ENCODE measurements at regions not wholly inside any gene's neighbourhood (a gene's known extent, or its start where the extent isn't known, plus 50 kb on each side); places are given as distances from the start of the nearest gene placed in this dataset.

- no peak for TF ChIP-seq REST (IDR thresholded peaks at IDR 0.05; ENCODE audit: low read depth)
- no peak for TF ChIP-seq ZBTB7A (IDR thresholded peaks at IDR 0.05; ENCODE audit: low read depth)
- no peak for TF ChIP-seq EP300 (IDR thresholded peaks at IDR 0.05; ENCODE audit: borderline replicate concordance)
- TF ChIP-seq FOXM1 (IDR thresholded peaks at IDR 0.05; ENCODE audit: borderline replicate concordance, low read depth), result no peak
- TF ChIP-seq RAD21 (IDR thresholded peaks at IDR 0.05; ENCODE audit: low read depth), result no peak
- no peak for TF ChIP-seq TAF1 (IDR thresholded peaks at IDR 0.05; ENCODE audit: low read depth)
- TF ChIP-seq MAX (IDR thresholded peaks at IDR 0.05), result no peak
- TF ChIP-seq YY1 (IDR thresholded peaks at IDR 0.05; ENCODE audit: low read depth), result no peak
- no peak for TF ChIP-seq TEAD4 (IDR thresholded peaks at IDR 0.05)
- no peak for TF ChIP-seq TCF12 (IDR thresholded peaks at IDR 0.05; ENCODE audit: low read depth)
- no peak for TF ChIP-seq CEBPB (IDR thresholded peaks at IDR 0.05)
- TF ChIP-seq USF1 (IDR thresholded peaks at IDR 0.05), result no peak
- no peak for TF ChIP-seq CREB1 (IDR thresholded peaks at IDR 0.05; ENCODE audit: low read depth)
- TF ChIP-seq NFIC (IDR thresholded peaks at IDR 0.05), result no peak
Observed at GRCh38 chr18:25544546-25545287, 192.8 kb upstream of the ZNF521 start.

All from Ishikawa (cell line).